ENCODE measurements at regions not wholly inside any gene's neighbourhood (a gene's known extent, or its start where the extent isn't known, plus 50 kb on each side); places are given as distances from the start of the nearest gene placed in this dataset.

GRCh38 chr2:59322005-59322404 lies 1080.9 kb upstream of the FANCL start:
- DNase-seq (ENCODE audit: low spot score): no peak

- DNase-seq (ENCODE audit: low spot score): no peak
Observed at GRCh38 chr2:59314031-59314766, 1073.1 kb upstream of the FANCL start.

- DNase-seq (ENCODE audit: low spot score): no peak
Observed at GRCh38 chr2:59312967-59313940, 1072.1 kb upstream of the FANCL start.

GRCh38 chr2:59312029-59312428 lies 1070.9 kb upstream of the FANCL start:
- no peak for DNase-seq (ENCODE audit: low spot score)

GRCh38 chr2:59308108-59308507 lies 1067.0 kb upstream of the FANCL start:
- DNase-seq (ENCODE audit: low spot score): no peak

- DNase-seq (ENCODE audit: low spot score): no peak
Observed at GRCh38 chr2:59307196-59307595, 1066.1 kb upstream of the FANCL start.

GRCh38 chr2:59303272-59303671 lies 1062.1 kb upstream of the FANCL start:
- no peak for DNase-seq (ENCODE audit: low spot score)

- DNase-seq (ENCODE audit: low spot score): no peak
Observed at GRCh38 chr2:59302683-59303082, 1061.6 kb upstream of the FANCL start.

GRCh38 chr2:59301466-59302402 lies 1060.6 kb upstream of the FANCL start:
- peak; percentile 73 for DNase-seq (ENCODE audit: low spot score)

- no peak for DNase-seq (ENCODE audit: low spot score)
Observed at GRCh38 chr2:59297816-59298215, 1056.7 kb upstream of the FANCL start.

GRCh38 chr2:59296279-59296678 lies 1055.2 kb upstream of the FANCL start:
- no peak for DNase-seq (ENCODE audit: low spot score)

GRCh38 chr2:59295524-59296162 lies 1054.5 kb upstream of the FANCL start:
- no peak for DNase-seq (ENCODE audit: low spot score)

- no peak for DNase-seq (ENCODE audit: low spot score)
Observed at GRCh38 chr2:59288771-59289170, 1047.6 kb upstream of the FANCL start.

GRCh38 chr2:59282374-59283057 lies 1041.4 kb upstream of the FANCL start:
- no peak for DNase-seq (ENCODE audit: low spot score)

GRCh38 chr2:59277671-59278070 lies 1036.5 kb upstream of the FANCL start:
- no peak for DNase-seq (ENCODE audit: low spot score)

GRCh38 chr2:59276917-59277316 lies 1035.8 kb upstream of the FANCL start:
- DNase-seq (ENCODE audit: low spot score): no peak

GRCh38 chr2:59276033-59276432 lies 1034.9 kb upstream of the FANCL start:
- DNase-seq (ENCODE audit: low spot score): no peak

- DNase-seq (ENCODE audit: low spot score): no peak
Observed at GRCh38 chr2:59266453-59266852, 1025.3 kb upstream of the FANCL start.

- no peak for DNase-seq (ENCODE audit: low spot score)
Observed at GRCh38 chr2:59259913-59260312, 1018.8 kb upstream of the FANCL start.

GRCh38 chr2:59256290-59256689 lies 1015.2 kb upstream of the FANCL start:
- no peak for DNase-seq (ENCODE audit: low spot score)

GRCh38 chr2:59254279-59254678 lies 1013.2 kb upstream of the FANCL start:
- no peak for DNase-seq (ENCODE audit: low spot score)

All from AG08395 (cell line).